ENCODE measurements at regions not wholly inside any gene's neighbourhood (a gene's known extent, or its start where the extent isn't known, plus 50 kb on each side); places are given as distances from the start of the nearest gene placed in this dataset.

GRCh38 chr1:232690285-232690935 is 60.5 kb upstream of the SIPA1L2 start:
- TF ChIP-seq, protein P1, sequence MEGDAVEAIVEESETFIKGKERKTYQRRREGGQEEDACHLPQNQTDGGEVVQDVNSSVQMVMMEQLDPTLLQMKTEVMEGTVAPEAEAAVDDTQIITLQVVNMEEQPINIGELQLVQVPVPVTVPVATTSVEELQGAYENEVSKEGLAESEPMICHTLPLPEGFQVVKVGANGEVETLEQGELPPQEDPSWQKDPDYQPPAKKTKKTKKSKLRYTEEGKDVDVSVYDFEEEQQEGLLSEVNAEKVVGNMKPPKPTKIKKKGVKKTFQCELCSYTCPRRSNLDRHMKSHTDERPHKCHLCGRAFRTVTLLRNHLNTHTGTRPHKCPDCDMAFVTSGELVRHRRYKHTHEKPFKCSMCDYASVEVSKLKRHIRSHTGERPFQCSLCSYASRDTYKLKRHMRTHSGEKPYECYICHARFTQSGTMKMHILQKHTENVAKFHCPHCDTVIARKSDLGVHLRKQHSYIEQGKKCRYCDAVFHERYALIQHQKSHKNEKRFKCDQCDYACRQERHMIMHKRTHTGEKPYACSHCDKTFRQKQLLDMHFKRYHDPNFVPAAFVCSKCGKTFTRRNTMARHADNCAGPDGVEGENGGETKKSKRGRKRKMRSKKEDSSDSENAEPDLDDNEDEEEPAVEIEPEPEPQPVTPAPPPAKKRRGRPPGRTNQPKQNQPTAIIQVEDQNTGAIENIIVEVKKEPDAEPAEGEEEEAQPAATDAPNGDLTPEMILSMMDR (conservative IDR thresholded peaks at IDR 0.05 in 1 of 2, IDR thresholded peaks at IDR 0.05 in 1 of 2; ENCODE audit: low read depth in 1 of 2, low read length in 2 of 2) = no peak
- TF ChIP-seq EZH2 (IDR thresholded peaks at IDR 0.05; ENCODE audit: low read length, missing control alignments) = no peak

Data from fibroblast of lung (primary cell).